GM18907 (cell line): ENCODE measurements at regions not wholly inside any gene's neighbourhood (a gene's known extent, or its start where the extent isn't known, plus 50 kb on each side); places are given as distances from the start of the nearest gene placed in this dataset.

Experiments used
- ATAC-seq: cut with Tn5 transposase; IDR thresholded peaks from one replicate; pipeline ENCODE4 v1.9.1; 2021; ENCODE audit warnings: mild to moderate bottlenecking, moderate library complexity; ENCODE audit not compliant: unreplicated experiment

- no peak for ATAC-seq
These were observed 507.4 kb upstream of the JARID2 start for GRCh38 chr6:14738497-14738896.

- no peak for ATAC-seq
These were observed 506.9 kb upstream of the JARID2 start for GRCh38 chr6:14738933-14739332.

GRCh38 chr6:14739827-14740226, 506.0 kb upstream of the JARID2 start:
- ATAC-seq, result no peak

- ATAC-seq, result no peak
These were observed 503.7 kb upstream of the JARID2 start for GRCh38 chr6:14742171-14742570.

GRCh38 chr6:14742680-14743079, 503.2 kb upstream of the JARID2 start:
- no peak for ATAC-seq

GRCh38 chr6:14743144-14743473, 502.8 kb upstream of the JARID2 start:
- ATAC-seq, result no peak

GRCh38 chr6:14743474-14744211, 502.2 kb upstream of the JARID2 start:
- no peak for ATAC-seq

- ATAC-seq, result no peak
These were observed 501.7 kb upstream of the JARID2 start for GRCh38 chr6:14744212-14744556.

GRCh38 chr6:14746139-14746837, 499.6 kb upstream of the JARID2 start:
- no peak for ATAC-seq

- no peak for ATAC-seq
These were observed 497.9 kb upstream of the JARID2 start for GRCh38 chr6:14747881-14748520.

GRCh38 chr6:14748679-14749078, 497.2 kb upstream of the JARID2 start:
- ATAC-seq, result no peak

GRCh38 chr6:14750059-14750661, 495.7 kb upstream of the JARID2 start:
- ATAC-seq, result no peak

- no peak for ATAC-seq
These were observed 494.2 kb upstream of the JARID2 start for GRCh38 chr6:14751645-14752175.

GRCh38 chr6:14754751-14755513, 490.9 kb upstream of the JARID2 start:
- ATAC-seq, result no peak

- no peak for ATAC-seq
These were observed 489.5 kb upstream of the JARID2 start for GRCh38 chr6:14756340-14756739.

- no peak for ATAC-seq
These were observed 488.9 kb upstream of the JARID2 start for GRCh38 chr6:14757014-14757413.

GRCh38 chr6:14757418-14757817, 488.5 kb upstream of the JARID2 start:
- ATAC-seq, result no peak

- ATAC-seq, result no peak
These were observed 487.3 kb upstream of the JARID2 start for GRCh38 chr6:14758421-14759081.

GRCh38 chr6:14759976-14760672, 485.7 kb upstream of the JARID2 start:
- no peak for ATAC-seq

- ATAC-seq, result no peak
These were observed 483.8 kb upstream of the JARID2 start for GRCh38 chr6:14762077-14762476.
